AG10803 (cell line): ENCODE measurements at regions not wholly inside any gene's neighbourhood (a gene's known extent, or its start where the extent isn't known, plus 50 kb on each side); places are given as distances from the start of the nearest gene placed in this dataset.

Experiments
- DNase-seq: peaks from one replicate; pipeline ENCODE4 v3.0.0; 2010; ENCODE audit warnings: low read depth
- H3K4me3 ChIP-seq: 2 replicates; pipeline ENCODE4 v1.5.1; 2011; ENCODE audit warnings: mild to moderate bottlenecking, low read length, control low read depth
- TF ChIP-seq, protein P1 (sequence below): conservative IDR thresholded peaks from 2 replicates; pipeline ENCODE4 v1.5.1; 2011; ENCODE audit warnings: mild to moderate bottlenecking, low read length, control low read depth, inconsistent platforms

DNA sequence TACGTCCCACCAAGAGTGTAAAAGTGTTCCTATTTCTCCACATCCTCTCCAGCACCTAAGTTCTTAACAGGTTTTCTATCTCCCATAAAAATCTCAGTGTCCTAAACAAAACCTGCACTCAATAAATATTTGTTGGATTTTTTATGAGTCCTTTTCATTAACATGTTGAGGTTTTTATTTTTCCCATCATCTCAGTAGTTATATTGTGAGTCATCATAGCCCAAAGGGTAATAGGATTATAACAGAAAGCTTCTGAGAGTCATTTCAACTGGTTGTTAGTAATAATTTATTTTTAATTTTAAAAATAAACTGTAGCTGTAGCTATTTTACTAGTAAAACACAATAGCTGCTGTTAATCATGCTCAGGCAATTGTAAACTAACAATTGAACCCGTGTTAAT is 331.6 kb upstream of the SLC30A5 start:
- TF ChIP-seq, protein P1, sequence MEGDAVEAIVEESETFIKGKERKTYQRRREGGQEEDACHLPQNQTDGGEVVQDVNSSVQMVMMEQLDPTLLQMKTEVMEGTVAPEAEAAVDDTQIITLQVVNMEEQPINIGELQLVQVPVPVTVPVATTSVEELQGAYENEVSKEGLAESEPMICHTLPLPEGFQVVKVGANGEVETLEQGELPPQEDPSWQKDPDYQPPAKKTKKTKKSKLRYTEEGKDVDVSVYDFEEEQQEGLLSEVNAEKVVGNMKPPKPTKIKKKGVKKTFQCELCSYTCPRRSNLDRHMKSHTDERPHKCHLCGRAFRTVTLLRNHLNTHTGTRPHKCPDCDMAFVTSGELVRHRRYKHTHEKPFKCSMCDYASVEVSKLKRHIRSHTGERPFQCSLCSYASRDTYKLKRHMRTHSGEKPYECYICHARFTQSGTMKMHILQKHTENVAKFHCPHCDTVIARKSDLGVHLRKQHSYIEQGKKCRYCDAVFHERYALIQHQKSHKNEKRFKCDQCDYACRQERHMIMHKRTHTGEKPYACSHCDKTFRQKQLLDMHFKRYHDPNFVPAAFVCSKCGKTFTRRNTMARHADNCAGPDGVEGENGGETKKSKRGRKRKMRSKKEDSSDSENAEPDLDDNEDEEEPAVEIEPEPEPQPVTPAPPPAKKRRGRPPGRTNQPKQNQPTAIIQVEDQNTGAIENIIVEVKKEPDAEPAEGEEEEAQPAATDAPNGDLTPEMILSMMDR: no peak
- DNase-seq: no peak
- H3K4me3 ChIP-seq: no peak overlapping the region

DNA sequence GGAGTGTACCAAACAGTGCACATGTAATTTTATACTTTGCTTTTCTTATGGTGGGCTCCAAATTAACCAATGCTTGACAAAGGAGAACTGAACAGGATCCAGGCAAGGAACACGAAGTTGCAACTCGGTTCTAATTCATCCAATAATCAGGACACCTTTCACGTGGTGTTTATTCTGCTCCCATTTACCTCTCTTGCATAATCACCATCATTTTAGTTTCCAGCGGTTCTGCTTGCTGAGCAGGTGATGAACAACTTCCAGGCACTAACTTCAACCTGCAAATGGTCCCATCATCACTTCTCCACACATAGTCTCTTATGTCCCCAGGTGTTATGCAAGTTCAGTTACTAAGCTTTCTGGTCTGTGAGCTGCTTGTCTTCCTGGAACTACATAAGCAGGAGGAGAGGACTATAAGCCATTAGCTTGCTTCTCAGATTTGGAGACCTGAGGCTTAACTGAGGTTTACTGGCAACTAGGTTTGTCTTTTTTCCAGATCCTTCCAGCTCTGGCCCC is 326.8 kb upstream of the SLC30A5 start:
- TF ChIP-seq, protein P1: no peak
- no peak overlapping the region for H3K4me3 ChIP-seq
- DNase-seq: no peak

DNA sequence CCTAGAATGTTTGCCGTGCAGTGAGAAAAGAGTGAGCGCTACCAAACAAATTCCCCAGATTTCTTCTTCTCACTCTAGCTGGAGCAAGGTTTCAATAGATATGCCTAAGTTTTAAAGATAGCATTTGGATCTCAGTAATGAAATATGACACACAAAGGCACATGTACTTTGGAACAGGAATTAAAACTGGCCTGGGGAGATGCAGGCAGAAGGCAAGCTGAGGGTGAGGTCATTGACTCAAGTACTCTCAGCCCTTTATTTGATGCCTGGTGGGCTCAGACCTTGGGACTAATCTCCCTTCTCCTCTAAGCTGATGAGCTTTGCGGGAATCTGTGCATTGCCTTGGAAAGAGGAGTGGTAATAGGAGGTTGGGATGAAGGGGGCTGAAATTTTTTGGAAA is 323.3 kb upstream of the SLC30A5 start:
- no peak overlapping the region for H3K4me3 ChIP-seq

DNA sequence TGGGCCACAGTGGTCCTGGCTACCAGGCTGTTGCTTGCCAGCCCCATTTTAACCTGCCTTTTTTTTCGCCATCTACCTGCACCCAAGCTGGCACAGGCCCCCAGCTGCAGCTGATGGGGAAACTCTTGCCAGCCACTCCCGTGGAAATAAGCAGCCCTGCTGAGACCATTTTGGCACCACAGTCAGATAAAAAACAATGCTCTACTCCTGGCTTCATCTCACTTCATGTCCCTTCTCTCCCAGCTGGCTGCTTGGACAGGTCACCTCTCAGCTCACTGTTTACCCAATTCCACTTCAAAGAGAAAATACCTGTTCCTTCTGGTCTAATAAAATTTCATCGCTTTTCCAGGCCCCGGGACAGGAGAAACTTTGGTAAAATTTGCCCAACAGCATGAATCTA is 322.6 kb upstream of the SLC30A5 start:
- no peak for DNase-seq
- TF ChIP-seq, protein P1: no peak
- H3K4me3 ChIP-seq: no peak overlapping the region

More for the DNA sequence above, 323.3 kb upstream of the SLC30A5 start:
- TF ChIP-seq, protein P1: no peak
- no peak for DNase-seq

DNA sequence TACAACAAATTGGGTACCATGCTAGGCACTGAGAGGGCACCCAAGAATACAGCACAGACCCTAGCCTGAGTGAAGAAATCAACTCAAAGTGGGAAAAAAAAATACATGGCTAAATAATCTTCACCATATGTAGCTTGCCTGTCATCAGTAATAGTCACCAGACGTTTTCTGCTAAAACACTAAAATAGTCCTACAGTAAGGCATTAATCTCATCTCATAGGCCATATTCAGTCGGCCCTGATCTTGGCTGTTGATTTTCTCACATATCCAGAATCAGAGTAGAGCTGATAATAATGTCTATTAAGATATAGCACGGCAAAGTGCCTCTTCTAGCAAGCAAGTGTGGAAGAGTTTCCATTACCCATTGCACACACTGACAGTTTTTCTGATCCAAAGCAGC is 322.1 kb upstream of the SLC30A5 start:
- H3K4me3 ChIP-seq: no peak overlapping the region
- no peak for DNase-seq
- TF ChIP-seq, protein P1: no peak

DNA sequence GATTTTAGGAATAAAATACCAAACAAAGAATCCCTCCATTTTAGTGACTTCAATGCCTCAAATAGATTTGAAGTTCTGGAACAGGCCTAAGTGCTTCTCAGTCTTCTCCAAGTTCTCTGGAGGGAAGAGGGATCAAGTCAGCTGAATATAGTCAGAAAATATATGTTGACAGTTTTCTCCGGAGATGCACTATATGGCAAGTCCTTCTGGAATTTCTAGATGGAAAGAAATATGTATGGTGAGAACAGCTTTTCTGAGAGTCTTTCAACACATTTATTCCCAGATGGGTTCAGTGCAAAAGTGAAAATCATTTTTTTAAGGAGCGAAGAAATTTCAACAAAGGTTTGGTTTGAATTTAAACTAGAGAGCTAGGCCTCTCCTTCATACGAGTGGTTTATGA is 317.4 kb upstream of the SLC30A5 start:
- H3K4me3 ChIP-seq: no peak overlapping the region
- no peak for DNase-seq
- TF ChIP-seq, protein P1: no peak

DNA sequence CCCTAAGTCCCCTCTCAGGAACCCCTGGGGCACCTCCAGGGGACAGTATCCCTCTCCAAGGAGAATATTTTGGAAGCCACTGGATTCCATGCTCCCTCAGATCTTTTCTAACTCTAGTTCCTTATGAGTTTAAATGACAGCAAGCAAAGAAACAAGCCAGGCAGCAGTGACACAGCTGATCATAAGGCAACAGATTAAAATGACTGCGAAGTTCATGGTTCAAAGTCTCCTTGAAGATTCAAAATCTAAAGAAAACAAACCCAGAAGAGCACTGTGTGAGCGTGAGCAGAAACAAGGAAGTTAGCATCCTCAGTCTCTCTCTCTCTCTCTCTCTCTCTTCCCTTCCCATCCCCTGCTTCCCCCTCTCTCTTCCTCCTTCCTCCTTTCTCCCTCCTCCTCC is 316.7 kb upstream of the SLC30A5 start:
- TF ChIP-seq, protein P1: no peak
- no peak for DNase-seq

More for the DNA sequence above, 316.7 kb upstream of the SLC30A5 start:
- H3K4me3 ChIP-seq: no peak overlapping the region
